Neural crest cell (in vitro differentiated cells): ENCODE measurements at regions not wholly inside any gene's neighbourhood (a gene's known extent, or its start where the extent isn't known, plus 50 kb on each side); places are given as distances from the start of the nearest gene placed in this dataset.

Experiments used
- DNase-seq: peaks from one replicate; pipeline ENCODE4 v3.0.0; 2021; ENCODE audit warnings: low read depth, mixed read lengths, low spot score
- H3K27ac Mint-ChIP-seq: one replicate; pipeline ENCODE4 v1.8.0; 2021; ENCODE audit warnings: mild to moderate bottlenecking, mixed read lengths; ENCODE audit not compliant: unreplicated experiment
- H3K27me3 Mint-ChIP-seq: 2 replicates; pipeline ENCODE4 v1.8.0; 2021; ENCODE audit warnings: low read depth, mild to moderate bottlenecking, mixed read lengths
- H3K36me3 Mint-ChIP-seq: 2 replicates; pipeline ENCODE4 v1.8.0; 2021; ENCODE audit warnings: low read depth, mild to moderate bottlenecking, mixed read lengths
- H3K4me1 Mint-ChIP-seq: 2 replicates; pipeline ENCODE4 v1.8.0; 2021; ENCODE audit warnings: mixed read lengths
- H3K4me3 Mint-ChIP-seq: one replicate; pipeline ENCODE4 v1.8.0; 2021; ENCODE audit warnings: mild to moderate bottlenecking, mixed read lengths
- H3K9me3 Mint-ChIP-seq: 2 replicates; pipeline ENCODE4 v1.8.0; 2021; ENCODE audit warnings: mixed read lengths
- CTCF ChIP-seq: fragments of 200-600 bp; sonication (generic); conservative IDR thresholded peaks from 2 replicates; pipeline ENCODE4 v1.5.0; 2021; ENCODE audit warnings: antibody characterized with exemption, mild to moderate bottlenecking

- Mint-ChIP-seq H3K27me3 (peaks cover 21% of the 10 kb centered on the region), H3K9me3 (peaks cover 2% of the 10 kb centered on the region), H3K4me1 (peaks cover 8% of the 10 kb centered on the region), H3K36me3 (no peaks in the 10 kb centered on the region), H3K27ac (no peak overlapping the region), H3K4me3 (no peak overlapping the region)
- TF ChIP-seq CTCF = no peak
- no peak for DNase-seq
These were observed 325.4 kb upstream of the MEF2C start for GRCh38 chr5:89208392-89208791.

- TF ChIP-seq CTCF = no peak
- DNase-seq = no peak
- no peak overlapping the region for H3K27ac Mint-ChIP-seq
- no peak overlapping the region for H3K4me3 Mint-ChIP-seq
- peaks cover 4% of the 10 kb centered on the region for H3K36me3 Mint-ChIP-seq
- H3K4me1 Mint-ChIP-seq = peaks cover 8% of the 10 kb centered on the region
- no peaks in the 10 kb centered on the region for H3K27me3 Mint-ChIP-seq
- H3K9me3 Mint-ChIP-seq = peaks cover 12% of the 10 kb centered on the region
These were observed 321.8 kb upstream of the MEF2C start for GRCh38 chr5:89204756-89205155.

GRCh38 chr5:89203611-89204010, 320.6 kb upstream of the MEF2C start:
- H3K27me3 Mint-ChIP-seq = no peaks in the 10 kb centered on the region
- H3K4me3 Mint-ChIP-seq = no peak overlapping the region
- no peak overlapping the region for H3K27ac Mint-ChIP-seq
- peaks cover 9% of the 10 kb centered on the region for H3K36me3 Mint-ChIP-seq
- DNase-seq = no peak
- peaks cover 18% of the 10 kb centered on the region for H3K9me3 Mint-ChIP-seq
- H3K4me1 Mint-ChIP-seq = peaks cover 1% of the 10 kb centered on the region
- TF ChIP-seq CTCF = no peak

- H3K27me3 Mint-ChIP-seq = no peaks in the 10 kb centered on the region
- peaks cover 22% of the 10 kb centered on the region for H3K36me3 Mint-ChIP-seq
- H3K27ac Mint-ChIP-seq = no peak overlapping the region
- TF ChIP-seq CTCF = no peak
- H3K4me1 Mint-ChIP-seq = no peaks in the 10 kb centered on the region
- DNase-seq = no peak
- H3K9me3 Mint-ChIP-seq = peaks cover 26% of the 10 kb centered on the region
- no peak overlapping the region for H3K4me3 Mint-ChIP-seq
These were observed 317.9 kb upstream of the MEF2C start for GRCh38 chr5:89200899-89201298.

- H3K27me3 Mint-ChIP-seq = no peaks in the 10 kb centered on the region
- H3K27ac Mint-ChIP-seq = no peak overlapping the region
- peaks cover 30% of the 10 kb centered on the region for H3K9me3 Mint-ChIP-seq
- peaks cover 25% of the 10 kb centered on the region for H3K36me3 Mint-ChIP-seq
- H3K4me3 Mint-ChIP-seq = no peak overlapping the region
- no peak for DNase-seq
- no peak for TF ChIP-seq CTCF
- H3K4me1 Mint-ChIP-seq = no peaks in the 10 kb centered on the region
These were observed 316.3 kb upstream of the MEF2C start for GRCh38 chr5:89199306-89199705.

GRCh38 chr5:89191374-89191773, 308.4 kb upstream of the MEF2C start:
- Mint-ChIP-seq H3K27me3 (no peaks in the 10 kb centered on the region), H3K36me3 (peaks cover 9% of the 10 kb centered on the region), H3K4me1 (no peaks in the 10 kb centered on the region), H3K9me3 (peaks cover 13% of the 10 kb centered on the region), H3K27ac (no peak overlapping the region), H3K4me3 (no peak overlapping the region)
- DNase-seq = no peak
- no peak for TF ChIP-seq CTCF
